Activated CD8-positive, alpha-beta memory T cell treated with anti-CD3 and anti-CD28 coated beads for 1 hour (primary cell): ENCODE measurements at regions not wholly inside any gene's neighbourhood (a gene's known extent, or its start where the extent isn't known, plus 50 kb on each side); places are given as distances from the start of the nearest gene placed in this dataset.
"Not testable (repeated sequence)": the region's sequence is repeated elsewhere in the genome, so short reads cannot be mapped to it uniquely, and the experiment has no call there.

ENCODE experiments used
- DNase-seq, 2 donors: peaks; one replicate each; pipeline ENCODE4 v3.0.0-alpha.2; 2020; ENCODE audit warnings: low read depth in 1 of 2; ENCODE audit errors: extremely low read depth in 1 of 2

DNA sequence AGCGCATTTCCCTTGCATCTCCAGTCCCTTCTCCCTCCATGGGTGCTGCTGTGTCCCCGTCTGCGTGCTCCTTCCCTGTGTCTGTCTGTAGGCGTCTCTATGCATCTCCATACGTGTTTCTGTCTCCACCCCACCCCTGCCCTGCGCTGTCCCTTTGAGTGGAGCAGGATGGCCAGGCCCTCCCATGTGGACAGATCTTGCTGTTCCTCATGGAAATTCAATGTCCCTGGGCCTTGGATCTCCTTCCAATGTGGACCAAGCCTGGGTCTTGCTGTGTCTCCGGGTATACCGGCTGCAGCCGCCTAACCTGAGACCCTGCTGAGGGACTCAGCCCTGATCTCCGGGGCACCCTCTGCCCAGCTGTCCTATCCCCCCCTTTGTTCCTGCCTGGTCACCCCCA lies 172.7 kb downstream of the BMP7 start:
- DNase-seq = no peak

DNA sequence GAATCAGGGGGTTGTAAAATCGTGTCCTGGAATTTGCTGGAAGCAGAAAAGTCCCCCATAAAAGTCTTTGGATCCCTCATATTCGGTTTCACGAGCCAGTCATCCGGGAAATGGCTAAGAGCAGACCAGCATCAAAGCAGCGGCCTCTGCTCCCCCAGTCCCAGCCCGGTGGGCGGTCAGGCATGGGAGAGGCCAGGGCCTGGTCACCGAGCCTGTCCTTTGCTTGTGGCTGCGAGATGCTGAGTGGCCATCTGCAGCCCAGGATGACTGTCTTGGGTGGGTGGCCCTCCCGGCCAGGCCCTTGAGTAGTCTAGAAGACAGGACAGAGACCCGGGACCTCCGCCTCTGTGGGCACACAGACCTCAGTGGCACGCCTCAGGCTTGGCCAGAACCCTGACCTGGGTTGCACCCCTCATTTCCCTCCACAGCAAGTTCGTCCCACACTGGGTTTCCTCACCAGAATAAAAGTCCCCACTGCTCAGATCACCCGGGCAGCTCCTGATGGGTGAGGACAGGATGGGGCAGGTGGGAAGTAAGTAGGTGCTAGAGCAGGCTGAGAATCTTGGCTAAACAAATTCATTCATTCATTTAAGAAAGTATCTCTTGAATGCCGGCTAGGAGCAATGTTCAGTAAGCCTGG lies 172.1 kb downstream of the BMP7 start:
- no peak for DNase-seq

- DNase-seq = no peak
Measured at GRCh38 chr20:57094991-57095390, 171.4 kb downstream of the BMP7 start.

GRCh38 chr20:57095426-57095825 lies 171.0 kb downstream of the BMP7 start:
- no peak for DNase-seq

DNA sequence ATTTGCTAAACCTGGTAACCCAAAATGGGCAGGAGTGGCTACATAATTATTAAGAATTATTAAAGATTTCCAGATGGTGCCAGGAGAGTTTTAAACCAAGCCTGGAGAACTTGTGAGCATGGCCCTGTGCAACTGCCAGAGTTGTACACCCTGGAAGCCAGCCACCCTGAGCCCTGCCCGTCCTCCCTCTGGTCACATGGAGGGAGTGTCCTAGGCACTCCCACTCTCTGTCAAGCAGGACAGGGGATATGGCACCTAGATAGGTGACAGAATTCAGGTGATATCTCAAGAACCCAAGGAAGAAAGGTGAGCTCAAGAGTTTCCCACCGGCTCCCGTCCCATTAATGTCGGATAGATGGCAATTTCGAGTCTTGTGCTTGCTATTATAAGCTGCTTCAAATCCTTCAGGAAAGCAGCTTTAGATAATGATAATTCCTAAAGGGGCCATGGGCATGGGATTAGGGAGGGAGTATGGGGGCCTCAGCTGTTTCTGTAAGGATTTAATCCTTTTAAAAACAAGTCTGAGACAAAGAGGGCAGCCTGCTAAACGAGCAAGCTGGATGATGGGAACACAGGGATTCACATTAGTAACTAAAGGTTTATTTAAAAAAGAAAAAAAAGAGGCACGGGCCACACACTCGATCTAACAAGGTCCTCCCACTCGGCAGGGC lies 169.1 kb downstream of the BMP7 start:
- no peak for DNase-seq

GRCh38 chr20:57102160-57102559 lies 164.3 kb downstream of the BMP7 start:
- no peak for DNase-seq

- DNase-seq = no peak
Measured at GRCh38 chr20:57102566-57102965, 163.9 kb downstream of the BMP7 start.

GRCh38 chr20:57103146-57103800 lies 163.2 kb downstream of the BMP7 start:
- no peak for DNase-seq

- no peak for DNase-seq
Measured at GRCh38 chr20:57104113-57104512, 162.3 kb downstream of the BMP7 start.

- DNase-seq = no peak
Measured at GRCh38 chr20:57104651-57105204, 161.7 kb downstream of the BMP7 start.

GRCh38 chr20:57106030-57106682 lies 160.3 kb downstream of the BMP7 start:
- no peak for DNase-seq

DNA sequence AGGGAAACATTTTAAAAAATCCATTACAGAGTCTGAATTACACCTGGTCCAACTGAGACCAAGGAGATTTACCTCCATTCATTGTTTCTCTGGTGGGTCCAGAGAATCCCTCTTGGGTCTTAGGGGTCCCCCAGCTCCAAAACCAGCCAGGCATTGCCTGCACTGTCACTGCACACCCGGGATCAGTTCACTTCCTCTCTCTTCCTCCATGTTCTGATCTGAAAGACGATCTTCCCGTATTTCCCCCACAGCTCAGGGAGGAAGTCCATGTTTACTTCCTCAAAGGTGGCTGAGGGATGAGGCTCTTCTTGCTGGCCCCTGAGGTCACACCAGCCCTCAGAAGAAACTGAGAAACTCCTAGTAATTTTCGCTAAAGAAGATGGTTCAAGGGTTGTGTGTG lies 159.7 kb downstream of the BMP7 start:
- no peak for DNase-seq

GRCh38 chr20:57107208-57107607 lies 159.2 kb downstream of the BMP7 start:
- DNase-seq = no peak

- no peak for DNase-seq
Measured at GRCh38 chr20:57108218-57108617, 158.2 kb downstream of the BMP7 start.

- DNase-seq = no peak
Measured at GRCh38 chr20:57108742-57109570, 157.5 kb downstream of the BMP7 start.

DNA sequence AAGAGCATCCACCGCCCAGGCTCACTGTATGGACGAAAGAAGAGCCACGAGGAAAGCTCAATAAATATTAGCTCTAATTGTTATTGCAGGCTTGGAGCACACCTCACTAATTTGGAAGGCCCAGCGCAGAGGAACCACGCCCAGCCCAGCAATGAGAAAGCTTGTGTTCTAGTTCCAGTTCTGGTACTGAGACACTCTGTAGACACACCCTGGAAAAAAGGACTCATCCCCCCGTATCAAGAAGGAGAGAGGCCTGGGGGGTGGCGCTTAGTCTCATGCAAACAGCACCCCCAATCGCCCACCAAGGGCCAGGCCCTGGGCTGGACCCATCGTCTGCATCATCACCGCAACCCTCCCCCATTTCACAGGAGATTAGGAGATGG lies 156.9 kb downstream of the BMP7 start:
- DNase-seq = no peak

GRCh38 chr20:57110121-57111027 lies 156.1 kb downstream of the BMP7 start:
- DNase-seq = not testable (repeated sequence)

DNA sequence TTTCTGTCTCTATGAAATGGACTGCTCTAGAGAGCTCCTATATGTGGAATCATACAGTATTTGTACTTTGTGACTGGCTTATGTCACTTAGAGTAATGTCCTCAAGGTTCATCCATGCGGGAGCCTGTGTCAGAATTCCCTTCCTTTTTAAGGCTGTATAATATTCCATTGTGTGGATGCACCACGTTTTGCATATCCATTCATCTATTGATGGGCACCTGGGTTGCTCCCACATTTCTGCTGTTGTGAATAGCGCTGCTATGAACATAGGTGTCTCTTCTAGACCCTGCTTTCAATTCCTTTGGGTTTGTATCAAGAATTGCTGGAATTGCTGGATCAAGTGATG lies 155.4 kb downstream of the BMP7 start:
- DNase-seq = no peak

DNA sequence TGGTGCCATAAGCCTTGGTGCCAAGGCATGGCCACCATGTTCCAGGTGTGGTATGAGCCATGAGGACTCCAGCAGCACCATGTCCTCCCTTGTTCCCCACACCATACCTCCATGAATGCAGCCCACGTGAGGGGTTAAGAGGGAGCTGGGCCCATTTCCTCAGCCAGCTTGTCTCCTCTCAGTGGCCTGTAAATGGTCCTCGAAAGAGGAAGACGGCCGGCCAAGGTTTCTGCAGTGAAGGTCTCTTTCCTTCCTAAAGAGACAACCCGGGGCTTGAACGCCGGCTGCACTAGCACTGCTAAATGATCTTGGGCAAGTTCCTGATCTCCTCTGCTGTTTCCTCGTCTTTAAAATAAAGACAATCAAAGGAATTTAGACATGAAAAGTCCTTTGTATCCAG lies 154.0 kb downstream of the BMP7 start:
- no peak for DNase-seq
